ENCODE measurements at regions not wholly inside any gene's neighbourhood (a gene's known extent, or its start where the extent isn't known, plus 50 kb on each side); places are given as distances from the start of the nearest gene placed in this dataset.

DNA sequence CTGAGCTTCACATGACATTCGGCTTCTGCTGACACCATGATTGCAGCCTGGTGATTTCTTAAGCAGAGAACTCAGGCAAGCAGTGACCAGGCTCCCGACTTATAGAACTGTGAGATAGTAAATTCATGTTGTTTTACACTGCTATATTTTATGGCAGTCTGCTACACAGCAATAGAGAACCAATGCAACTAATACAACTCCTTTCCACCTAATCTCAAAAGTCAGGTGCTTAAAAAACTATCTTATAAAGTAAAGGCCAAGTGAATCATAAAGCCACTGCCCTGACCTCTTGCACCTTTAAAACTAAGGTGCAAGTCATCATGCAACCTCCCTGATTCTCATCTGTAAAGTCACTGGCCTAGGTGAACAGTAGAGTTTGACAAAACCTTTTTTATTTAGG, 95.3 kb upstream of the GLS start:
- no peak for DNase-seq

DNA sequence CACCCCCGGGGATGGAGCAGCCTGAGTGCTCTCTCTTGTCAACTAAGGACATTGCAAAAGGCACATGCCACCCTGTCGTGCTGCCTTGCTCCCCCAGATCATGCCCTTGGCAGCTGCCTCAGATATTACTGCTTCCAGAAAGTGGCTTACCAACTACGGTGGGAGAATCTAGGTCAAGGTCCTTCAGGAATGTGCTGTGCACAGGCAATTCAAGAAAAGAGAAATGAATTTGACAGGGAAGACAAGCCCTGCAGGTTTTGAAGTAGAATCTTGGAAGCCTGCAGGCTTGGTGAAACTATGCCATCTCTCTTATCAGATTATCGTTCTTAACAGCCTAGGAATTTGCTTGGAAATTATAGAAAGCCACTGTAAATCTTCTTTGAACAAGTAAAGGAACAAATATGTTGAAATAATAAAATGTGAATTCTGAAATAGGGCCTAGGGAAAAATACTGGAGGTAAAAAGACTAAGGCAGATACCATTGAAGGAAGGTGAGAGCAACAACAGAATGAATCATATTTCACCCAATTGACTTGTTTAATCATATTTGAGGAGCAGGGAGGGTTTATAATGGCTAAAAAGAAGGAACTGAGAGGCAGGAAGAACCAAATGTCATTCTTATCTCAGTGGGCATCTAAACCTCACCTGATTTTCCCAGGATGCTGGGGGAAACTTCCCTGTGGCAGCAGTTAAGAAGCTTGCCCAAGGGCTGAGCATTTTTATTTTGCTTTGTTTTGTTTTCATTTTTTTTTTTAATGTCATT, 94.0 kb upstream of the GLS start:
- DNase-seq, result no peak

DNA sequence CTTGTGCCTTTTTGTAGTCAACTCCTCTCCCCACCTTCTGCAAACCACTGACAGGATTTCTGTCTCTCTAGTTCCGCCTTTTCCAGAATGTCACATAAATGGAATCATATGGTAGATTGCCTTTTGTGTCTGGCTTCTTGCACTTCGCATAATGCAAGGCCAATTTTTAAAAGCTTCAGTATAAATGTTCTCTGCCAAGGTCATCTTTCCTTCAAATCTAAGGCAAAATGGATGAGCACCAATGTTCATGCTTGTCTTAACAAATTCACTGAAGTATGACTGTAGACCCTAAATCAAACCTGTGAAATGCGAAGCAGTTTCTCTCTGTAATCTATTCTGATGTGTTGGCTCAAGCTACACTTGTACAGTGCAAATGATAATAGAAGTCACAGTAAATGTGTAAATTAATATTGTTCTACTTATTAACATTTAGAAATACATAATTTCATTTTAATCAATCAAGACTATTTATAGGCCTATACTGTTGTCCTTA, 92.8 kb upstream of the GLS start:
- DNase-seq, result no peak

DNA sequence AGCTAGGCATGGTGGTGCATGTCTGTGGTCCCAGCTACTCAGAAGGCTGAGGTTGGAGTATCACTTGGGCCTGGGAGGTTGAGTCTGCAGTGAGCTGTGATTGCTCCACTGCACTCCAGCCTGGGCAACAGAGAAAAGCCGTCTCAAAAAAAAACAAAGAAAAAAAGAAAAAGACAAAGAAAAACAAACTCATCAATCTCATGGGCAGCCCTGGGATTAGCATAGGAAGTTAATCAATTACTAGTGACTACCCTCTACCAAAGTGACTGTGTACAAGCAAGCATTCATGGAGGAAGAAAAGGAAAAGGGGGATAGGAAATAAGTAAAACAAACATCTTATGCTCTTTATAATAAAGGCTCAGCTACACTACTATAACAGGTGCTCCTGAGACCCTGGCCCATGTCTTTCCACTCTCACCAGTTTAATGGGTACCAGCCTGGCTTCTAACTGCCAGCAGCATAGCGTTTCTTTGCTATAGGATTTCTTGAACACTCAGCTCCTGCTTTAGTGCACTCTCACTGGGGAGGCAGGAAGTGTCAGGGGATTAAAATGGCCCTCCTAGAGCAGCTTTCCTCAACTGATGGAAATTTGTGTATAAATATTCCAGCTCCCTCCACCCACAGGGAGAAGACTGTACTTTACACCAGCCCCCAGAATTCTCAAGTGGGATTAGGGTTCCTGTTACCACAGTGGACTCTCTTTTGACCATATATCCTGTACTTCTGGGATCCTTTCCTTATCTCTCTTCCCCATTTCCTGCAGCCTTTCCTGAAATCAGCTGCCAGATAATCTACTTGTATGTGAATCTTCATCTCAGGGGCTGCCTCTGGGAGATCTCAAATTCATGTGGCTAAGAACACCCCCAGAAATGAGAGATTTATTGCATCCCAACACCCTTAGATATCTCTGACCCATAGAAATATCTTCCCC, 91.3 kb upstream of the GLS start:
- DNase-seq, result no peak

DNA sequence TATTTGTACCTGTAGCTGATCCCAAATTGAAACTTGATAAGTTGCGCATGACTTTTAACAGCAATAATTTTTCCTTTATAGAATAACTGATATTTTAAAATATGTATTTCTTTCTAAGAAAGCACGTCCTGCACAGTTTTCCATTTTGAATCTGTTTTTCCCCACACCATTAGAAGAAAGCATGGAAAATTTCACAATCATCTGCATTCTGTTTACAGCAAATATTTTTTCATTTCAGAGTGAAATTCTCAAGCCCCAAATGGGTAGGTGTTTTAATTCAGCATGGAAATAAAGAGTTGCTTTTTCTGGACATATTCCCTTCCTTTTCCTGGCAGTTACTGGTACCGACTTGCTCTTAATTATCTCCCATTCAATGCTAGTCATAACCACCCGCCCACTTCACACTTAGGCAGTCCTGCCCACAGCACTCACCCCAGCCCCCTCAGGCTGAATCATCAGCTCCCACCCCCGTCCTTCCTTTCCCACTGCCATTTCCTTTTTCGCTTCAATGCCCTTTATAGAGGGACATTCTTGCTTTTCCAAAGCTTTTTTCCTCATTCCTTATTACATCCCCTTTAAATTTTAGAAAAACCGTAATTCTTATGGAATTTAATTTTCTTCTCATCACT, 89.2 kb upstream of the GLS start:
- DNase-seq, result peak; percentile 57

DNA sequence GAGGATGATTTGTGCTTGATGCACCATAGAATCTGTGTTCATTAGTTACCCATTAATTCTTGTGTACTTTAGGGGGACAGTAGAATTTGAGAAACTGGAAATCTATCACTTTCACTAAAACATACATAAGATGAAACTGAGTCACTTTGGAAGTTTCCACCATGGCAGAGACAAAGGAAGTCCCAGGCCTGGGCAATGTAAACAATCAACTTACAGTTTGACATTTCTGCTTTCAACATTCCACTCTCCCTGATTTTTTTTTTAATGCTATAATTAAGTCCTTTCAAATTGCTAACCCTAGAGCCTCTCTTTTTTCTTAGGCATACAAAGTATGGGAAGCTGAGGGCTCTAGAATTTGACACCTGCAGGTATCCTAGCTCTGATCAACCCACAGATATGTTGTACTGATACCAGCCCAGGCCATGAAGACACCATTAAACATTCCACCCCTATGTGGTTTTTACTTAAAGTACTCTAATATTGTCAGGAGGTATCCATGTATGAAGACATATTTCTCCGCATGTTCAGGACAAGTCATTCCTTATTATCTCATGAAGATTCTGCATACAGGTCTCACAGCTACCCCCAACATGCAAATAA, 88.5 kb upstream of the GLS start:
- DNase-seq, result no peak

DNA sequence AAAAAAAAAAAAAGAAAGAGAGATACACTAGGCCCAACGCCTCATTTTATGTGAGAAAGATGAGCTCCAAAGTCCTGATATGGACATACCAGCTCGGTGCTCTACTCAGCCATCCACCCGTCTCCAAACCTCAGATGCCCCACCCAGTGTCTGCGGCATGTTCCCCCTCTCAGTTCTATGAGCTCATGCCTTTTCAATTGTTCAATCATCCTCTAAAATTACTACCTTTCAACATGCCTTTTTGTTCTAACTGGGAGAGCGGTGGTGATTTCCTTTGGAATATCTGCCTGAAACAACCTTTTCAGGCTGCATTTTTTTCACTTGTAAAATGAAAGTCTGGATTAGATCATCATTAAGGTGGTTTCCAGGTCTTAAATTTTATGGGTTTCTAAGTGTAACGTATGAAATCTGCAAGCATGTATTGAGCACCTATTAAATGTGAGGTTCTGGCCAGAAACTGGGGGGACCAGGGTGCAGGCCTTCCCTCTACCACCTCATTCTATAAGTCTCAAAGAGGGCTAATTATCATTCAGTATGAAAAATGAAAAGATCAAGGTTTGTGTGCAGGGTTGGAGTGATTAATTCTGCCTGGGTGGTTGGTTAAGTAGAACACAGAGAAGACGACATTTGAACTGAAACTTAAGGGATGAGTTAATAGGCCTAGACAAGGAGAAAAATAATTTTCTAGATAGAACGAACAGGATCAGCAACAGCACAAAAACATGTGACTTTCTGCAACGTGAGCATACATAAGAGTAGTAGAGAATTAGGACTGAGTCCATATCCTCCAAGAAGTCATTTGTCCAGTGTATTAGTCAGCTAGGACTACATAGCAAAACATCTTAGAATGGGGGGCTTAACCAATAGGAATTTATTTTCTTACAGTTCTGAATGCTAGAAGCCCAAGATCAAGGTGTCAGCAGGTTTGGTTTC, 87.4 kb upstream of the GLS start:
- no peak for DNase-seq

DNA sequence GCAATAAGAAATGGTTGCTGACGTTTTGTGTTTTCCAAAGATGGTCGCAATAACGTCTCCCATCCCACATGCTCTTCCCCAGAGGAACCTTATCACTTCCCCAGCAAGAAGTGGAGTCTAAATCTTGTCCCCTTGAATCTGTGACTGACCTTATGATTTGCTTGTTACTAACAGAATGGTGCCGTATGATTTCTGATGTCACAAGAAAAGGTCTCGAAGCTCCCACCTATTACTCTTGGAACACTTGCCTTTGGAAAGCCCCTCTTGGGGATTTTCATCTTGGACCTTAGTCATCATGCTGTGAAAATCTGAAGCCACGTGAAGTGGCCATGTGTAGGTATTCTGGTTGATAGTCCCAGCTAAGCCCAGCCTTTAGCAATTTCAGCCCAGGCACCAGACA, 86.2 kb upstream of the GLS start:
- no peak for DNase-seq

DNA sequence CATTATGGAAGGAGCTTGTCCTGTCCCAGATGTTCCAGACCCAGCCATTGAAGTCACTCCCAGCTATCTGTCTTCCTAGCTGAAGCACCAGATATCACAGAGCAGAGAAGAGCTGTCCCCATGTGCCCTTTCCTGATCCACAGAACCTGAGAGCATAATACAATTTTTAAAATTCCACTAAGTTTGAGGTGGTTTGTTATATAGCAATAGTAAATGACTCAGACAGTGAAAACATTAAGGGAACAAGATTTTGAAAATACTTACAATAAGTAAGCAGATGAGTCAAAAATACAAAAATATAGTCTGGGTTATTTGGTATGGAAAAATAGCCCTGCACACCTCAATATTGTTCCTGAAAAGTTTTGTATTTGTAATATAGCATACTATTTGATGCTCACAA, 85.8 kb upstream of the GLS start:
- DNase-seq, result no peak

DNA sequence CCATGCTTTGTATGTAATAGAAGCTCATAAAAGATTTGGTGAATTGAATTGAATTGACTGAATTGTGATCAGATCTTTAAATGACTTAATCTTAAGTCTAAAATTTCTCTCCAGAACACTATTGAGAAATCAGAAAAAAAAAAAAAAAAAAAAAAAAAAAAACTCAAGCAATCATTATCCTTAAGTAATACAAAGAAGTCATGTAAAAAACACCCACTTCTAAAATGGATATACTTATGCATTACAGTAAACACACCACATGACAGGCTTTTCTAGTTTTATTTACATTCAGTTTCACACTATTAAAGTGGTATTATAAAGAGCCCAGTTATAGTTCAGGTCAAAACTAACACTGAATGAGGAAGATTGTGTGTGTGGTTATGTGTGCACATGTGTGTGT, 84.9 kb upstream of the GLS start:
- no peak for DNase-seq

DNA sequence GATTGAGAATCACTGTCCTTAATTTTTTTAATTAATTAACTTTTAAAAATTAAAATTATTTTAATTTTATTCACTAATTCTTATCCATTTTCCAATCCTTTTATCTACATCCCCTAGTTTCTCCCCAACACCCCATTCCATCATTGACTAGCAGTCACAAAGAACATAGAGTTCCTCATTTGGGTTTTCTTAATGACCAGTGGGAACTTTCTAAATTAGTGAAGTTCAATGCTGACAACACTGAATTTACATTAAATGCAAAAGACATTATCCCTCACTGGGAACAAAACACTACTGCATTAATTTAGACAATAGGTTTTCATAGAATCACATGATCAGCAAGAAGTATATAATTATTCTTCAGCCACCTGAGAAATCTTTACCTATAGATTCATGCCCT, 80.6 kb upstream of the GLS start:
- DNase-seq, result no peak

DNA sequence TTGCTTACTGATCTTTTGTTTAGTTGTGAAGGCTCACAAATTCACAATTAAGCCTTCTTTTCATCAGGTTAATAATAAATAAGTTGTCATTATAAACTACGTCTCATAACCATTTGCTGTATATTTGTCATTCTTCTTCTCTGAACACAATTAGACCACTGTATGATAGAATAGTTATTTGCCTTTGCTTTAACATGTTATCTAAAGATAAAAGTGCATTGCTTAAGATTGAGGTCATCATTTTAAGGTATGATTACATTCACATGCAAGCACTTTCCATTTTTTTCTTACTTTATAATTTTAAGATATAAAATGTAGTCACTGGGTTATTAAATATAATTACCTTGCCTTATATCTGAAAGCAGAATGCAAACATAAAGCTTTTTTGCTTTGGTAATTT, 80.1 kb upstream of the GLS start:
- DNase-seq, result no peak

DNA sequence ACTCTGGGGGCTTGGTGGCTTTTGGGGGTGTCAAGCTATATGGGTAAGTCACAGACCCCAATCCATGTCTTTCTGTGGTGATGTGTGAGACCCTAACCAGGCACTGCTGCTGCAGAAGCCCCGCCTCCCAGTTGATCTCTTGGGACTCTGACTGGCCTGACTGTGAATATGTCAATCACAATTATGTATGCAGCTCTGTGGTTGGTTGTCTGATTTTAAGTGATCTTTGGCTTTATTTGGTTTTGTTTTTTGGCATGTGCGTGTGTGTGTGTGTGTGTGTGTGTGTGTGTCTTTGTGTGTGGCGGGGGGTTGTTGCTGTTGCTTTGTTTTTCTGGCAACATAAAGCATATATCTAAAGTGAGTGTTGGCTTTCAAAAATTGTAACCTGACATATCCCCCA, 78.5 kb upstream of the GLS start:
- DNase-seq, result no peak

DNA sequence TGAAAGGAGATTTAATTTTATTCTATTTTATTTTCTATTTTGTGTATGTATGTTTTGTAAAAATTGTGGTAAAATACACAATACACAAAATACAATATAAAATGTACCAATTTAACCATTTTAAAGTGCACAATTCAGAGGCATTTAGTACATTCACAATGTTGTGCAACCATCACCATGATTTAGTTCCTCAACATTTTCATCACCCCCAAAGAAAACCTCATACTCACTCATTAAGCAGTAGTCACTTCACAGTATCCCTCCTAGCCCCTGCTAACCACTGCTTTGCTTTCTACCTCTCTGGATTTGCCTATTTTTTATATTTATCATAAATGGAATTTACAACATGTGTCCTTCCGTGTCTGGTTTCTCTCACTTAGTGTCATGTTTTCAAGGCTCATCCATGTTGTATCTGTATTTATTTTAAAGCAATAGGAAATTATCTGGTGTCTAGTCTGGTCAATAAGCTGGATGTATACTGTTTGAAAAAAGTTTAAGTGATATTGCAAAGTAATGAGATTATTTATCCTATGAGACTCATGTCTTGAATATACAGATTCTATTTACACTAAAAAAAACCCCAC, 77.9 kb upstream of the GLS start:
- DNase-seq, result no peak

DNA sequence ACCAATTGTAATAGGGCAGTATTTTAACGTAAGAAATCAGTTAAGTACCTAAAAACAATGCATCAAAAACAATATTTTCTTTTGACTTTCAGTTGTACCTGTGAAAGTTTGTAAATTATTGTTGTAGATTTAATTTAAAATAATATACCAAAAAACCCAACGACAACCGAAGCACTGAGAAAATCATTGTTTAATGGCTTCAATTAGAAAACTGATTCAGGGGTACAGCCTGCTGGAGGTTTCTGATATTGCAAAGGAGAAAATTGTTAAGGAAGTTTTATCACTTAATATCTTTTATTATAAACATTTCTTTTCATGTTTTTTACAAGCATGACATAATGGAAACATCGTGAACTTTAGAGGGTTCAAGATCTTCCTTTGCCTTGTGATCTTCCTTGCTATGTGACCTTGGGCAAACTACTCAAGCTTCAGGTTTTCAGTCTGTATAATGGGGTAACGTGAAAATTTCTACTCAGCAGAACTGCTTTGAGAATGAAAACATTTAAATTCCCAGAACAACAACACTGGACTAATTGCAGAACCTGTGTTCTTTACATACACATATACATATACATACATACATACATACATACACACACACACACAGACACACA, 76.3 kb upstream of the GLS start:
- no peak for DNase-seq

DNA sequence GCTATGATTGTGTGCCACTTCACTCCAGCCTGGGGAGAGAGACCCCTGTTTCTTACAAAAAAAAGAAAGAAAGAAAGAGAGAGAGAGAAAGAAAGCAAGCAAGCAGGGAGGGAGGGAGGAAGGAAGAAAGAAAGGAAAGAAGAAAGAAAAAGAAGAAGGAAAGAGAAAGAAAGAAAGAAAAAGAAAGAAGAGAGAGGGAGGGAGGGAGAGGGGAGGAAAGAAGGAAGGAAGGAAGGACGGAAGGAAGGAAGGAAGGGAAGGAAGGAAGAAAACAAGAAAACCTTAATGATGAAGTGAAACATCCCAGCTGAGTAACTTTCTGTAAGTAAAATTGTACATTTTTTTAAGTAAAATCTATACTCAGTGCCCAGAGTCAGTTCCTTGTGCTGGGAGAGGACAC, 75.5 kb upstream of the GLS start:
- no peak for DNase-seq

DNA sequence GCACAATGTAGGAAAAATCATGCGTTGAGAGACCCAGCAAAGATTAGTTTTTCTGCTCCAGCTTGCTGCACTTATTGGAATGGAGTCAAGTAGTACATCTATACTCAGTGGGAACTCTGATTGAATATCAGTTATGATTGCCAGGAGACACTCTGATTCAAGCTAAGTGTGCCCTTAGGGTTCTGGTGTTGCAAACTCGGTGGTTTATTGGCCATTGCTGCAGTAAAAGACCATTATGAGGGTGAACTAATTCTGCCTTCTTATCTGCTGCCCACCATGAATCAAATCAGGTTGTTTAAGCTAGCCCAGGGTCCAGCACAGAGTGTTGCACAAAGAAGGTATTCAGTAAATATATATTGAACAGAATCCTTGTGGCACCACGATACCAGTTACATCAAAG, 74.8 kb upstream of the GLS start:
- no peak for DNase-seq

DNA sequence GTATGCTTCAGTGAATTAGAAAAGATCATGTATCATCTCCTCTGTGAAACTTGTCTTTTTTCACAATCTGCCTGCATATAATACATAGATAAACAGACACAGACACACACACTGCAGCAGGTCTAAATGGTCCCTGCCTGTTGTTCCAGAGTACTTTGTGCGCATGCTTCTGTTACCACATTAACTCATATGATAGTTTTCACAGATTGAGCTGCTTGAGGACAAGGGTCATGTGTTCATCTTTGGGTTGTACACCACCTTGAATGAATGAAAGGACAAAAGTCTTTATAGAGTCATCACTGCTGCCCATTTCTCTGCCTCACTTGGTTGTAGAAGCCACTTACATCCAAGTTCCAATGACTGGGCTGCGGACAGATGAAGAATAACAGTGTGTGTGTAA, 72.7 kb upstream of the GLS start:
- no peak for DNase-seq

DNA sequence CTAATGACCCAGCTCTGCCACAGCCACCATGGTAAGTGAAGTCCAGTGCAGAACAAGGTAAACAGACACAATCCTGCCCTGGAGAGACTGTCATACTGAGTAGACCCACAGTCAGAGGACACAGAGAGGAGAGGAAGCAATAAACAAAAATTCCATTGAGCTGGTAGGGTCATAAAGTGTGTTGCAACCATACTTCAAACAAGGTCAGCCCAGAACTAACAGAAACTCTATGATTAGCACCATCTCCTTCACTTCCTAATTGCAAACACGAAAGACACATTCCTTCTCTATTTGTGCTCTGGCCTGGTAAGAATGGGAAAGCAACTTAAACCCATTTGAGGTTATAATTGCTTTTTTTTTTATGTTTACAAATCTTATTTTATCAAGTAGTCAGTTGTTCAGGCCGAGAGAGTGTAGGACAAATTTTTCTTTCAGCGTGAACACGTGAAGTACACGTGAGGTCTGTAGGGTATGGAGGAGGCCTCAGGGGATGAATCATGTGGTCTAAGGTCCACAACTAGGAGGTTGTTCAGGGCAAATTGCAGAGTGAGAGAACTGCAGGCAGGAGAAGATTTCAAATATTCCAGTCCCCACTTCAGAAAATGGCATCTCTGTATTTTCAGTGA, 71.4 kb upstream of the GLS start:
- no peak for DNase-seq

DNA sequence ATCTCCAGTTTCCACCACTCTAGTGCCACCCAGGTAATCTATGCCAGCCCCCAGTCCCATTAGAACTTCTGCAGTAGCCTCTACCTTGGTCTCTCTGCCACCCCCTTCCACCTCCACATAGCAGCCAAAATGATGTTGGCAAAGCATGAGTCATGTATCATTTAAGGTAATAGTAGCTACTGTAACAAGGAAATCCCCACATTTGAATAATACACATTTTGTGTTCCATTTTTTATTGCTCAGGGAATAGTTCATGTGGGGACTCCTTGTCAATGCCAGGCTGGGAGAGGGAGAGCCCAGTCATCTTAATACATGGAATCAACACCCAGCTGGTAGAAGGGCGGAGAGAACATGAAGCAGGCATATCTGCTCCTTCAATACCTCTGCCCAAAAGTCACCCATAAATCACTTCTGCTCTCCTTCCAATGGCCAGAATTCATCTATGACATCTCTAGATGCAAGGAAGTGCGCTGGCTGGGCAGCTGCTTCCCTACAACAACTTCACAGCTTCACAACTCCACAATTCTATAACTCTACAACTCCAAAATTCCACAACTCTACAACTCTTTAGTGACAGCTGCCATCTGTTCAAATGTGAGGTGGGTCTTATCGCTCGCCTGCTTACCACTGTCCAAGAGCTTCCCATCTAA, 70.6 kb upstream of the GLS start:
- DNase-seq, result no peak

Measured in activated CD4-positive, alpha-beta T cell treated with anti-CD3 and anti-CD28 coated beads for 48 hours (primary cell).